H1 (cell line): ENCODE measurements at regions not wholly inside any gene's neighbourhood (a gene's known extent, or its start where the extent isn't known, plus 50 kb on each side); places are given as distances from the start of the nearest gene placed in this dataset.

ENCODE experiments used
- CTCF ChIA-PET: fragments of 300-600 bp; sonication (Branson Sonifier 250); formaldehyde crosslinking; loops from one replicate; lab custom pipeline; 2021; ENCODE audit not compliant: partially characterized antibody; lab: Charles Lee
- POLR2A ChIA-PET: fragments of 300-600 bp; sonication (Branson Sonifier 250); formaldehyde crosslinking; loops from one replicate; lab custom pipeline; 2021; ENCODE audit warnings: inconsistent platforms; ENCODE audit not compliant: partially characterized antibody; lab: Charles Lee
- DNase-seq, 2 experiments: peaks; one replicate each; pipeline versions ENCODE4 v3.0.0 to v3.0.0-alpha.2; 2010 to 2022; ENCODE audit warnings: low spot score in 2 of 2, low read depth in 1 of 2, mixed read lengths in 1 of 2
- FAIRE-seq: peaks from 2 replicates; lab custom pipeline; 2011; peaks lifted over from hg19 to GRCh38; lab: Jason Lieb, UNC
- H2AFZ ChIP-seq: 2 replicates; pipeline ENCODE4 v1.8.1; 2012; ENCODE audit warnings: low read length, inconsistent platforms
- H2AK5ac ChIP-seq: 2 replicates; pipeline ENCODE4 v1.6.1; 2013; ENCODE audit warnings: low read depth, low read length
- H2BK120ac ChIP-seq: replicated peaks from 2 replicates; pipeline ENCODE3; 2013; ENCODE audit warnings: low read depth, low read length, inconsistent platforms
- H2BK12ac ChIP-seq: 2 replicates; pipeline ENCODE4 v1.6.1; 2013; ENCODE audit warnings: low read depth, low read length
- H2BK15ac ChIP-seq: 2 replicates; pipeline ENCODE4 v1.6.1; 2013; ENCODE audit warnings: low read length
- H2BK20ac ChIP-seq: 2 replicates; pipeline ENCODE4 v1.6.1; 2013; ENCODE audit warnings: low read length
- H2BK5ac ChIP-seq: 2 replicates; pipeline ENCODE4 v1.6.1; 2013; ENCODE audit warnings: low read depth, low read length
- H3K14ac ChIP-seq: 2 replicates; pipeline ENCODE4 v1.6.1; 2013; ENCODE audit warnings: inconsistent platforms; ENCODE audit not compliant: insufficient read length
- H3K18ac ChIP-seq: 2 replicates; pipeline ENCODE4 v1.6.1; 2013; ENCODE audit warnings: low read length; ENCODE audit errors: extremely low read depth
- H3K23ac ChIP-seq: 2 replicates; pipeline ENCODE4 v1.6.1; 2013; ENCODE audit warnings: inconsistent platforms; ENCODE audit not compliant: insufficient read length
- H3K23me2 ChIP-seq: 2 replicates; pipeline ENCODE4 v1.6.1; 2013; ENCODE audit warnings: low read depth, low read length
- H3K27ac ChIP-seq: 2 replicates; pipeline ENCODE4 v1.6.1; 2011; ENCODE audit warnings: low read depth, low read length, inconsistent platforms
- H3K27me3 ChIP-seq, 4 experiments: replicated peaks in 1 of 4; 1 replicate in 1 of 4; 2 replicates in 3 of 4; pipeline versions ENCODE4 v1.6.1 to v1.8.1; 2011 to 2013; ENCODE audit warnings: low read length in 3 of 4, mild to moderate bottlenecking in 3 of 4, inconsistent platforms in 2 of 4, mixed read lengths in 2 of 4, moderate library complexity in 1 of 4; ENCODE audit not compliant: control insufficient read depth in 3 of 4, insufficient read depth in 3 of 4; ENCODE audit errors: extremely low read depth in 1 of 4
- H3K36me3 ChIP-seq, 4 experiments: 2 replicates each; pipeline versions ENCODE4 v1.6.1 to v1.8.1; 2011 to 2013; ENCODE audit warnings: mild to moderate bottlenecking in 4 of 4, low read length in 3 of 4, moderate library complexity in 2 of 4, control low read depth in 1 of 4, inconsistent platforms in 1 of 4; ENCODE audit not compliant: insufficient read depth in 4 of 4, control insufficient read depth in 2 of 4
- H3K4ac ChIP-seq: replicated peaks from 2 replicates; pipeline ENCODE3; 2013; ENCODE audit warnings: low read length, low read depth, mixed read lengths, inconsistent platforms; ENCODE audit not compliant: insufficient read length
- H3K4me1 ChIP-seq, 4 experiments: replicated peaks in 1 of 4; 1 replicate in 1 of 4; 2 replicates in 3 of 4; pipeline versions ENCODE4 v1.6.1 to v1.8.1; 2011 to 2013; ENCODE audit warnings: low read length in 3 of 4, inconsistent platforms in 2 of 4, mixed read lengths in 1 of 4; ENCODE audit not compliant: insufficient read depth in 4 of 4, control insufficient read depth in 3 of 4
- H3K4me2 ChIP-seq, 2 experiments: 2 replicates each; pipeline versions ENCODE4 v1.6.1 to v1.8.1; 2011 to 2013; ENCODE audit warnings: low read depth in 2 of 2, low read length in 2 of 2, control low read depth in 1 of 2, inconsistent platforms in 1 of 2, mild to moderate bottlenecking in 1 of 2; ENCODE audit not compliant: insufficient read depth in 1 of 2
- H3K4me3 ChIP-seq, 4 experiments: fragments of 200-600, 300-600 bp in 1 of 4; sonication (generic), shearing (Covaris generic), sonication (Bioruptor Twin) in 1 of 4; 2 replicates each; pipeline versions ENCODE4 v1.5.1 to v1.8.1; 2011 to 2016; ENCODE audit warnings: low read length in 4 of 4, low read depth in 3 of 4, control low read depth in 2 of 4, inconsistent platforms in 2 of 4, mild to moderate bottlenecking in 2 of 4, mixed read lengths in 1 of 4, moderate library complexity in 1 of 4; ENCODE audit not compliant: insufficient read depth in 2 of 4; ENCODE audit errors: extremely low read depth in 1 of 4
- H3K56ac ChIP-seq: replicated peaks from 2 replicates; pipeline ENCODE3; 2013; ENCODE audit warnings: low read depth, mild to moderate bottlenecking, mixed read lengths, low read length, inconsistent platforms; ENCODE audit not compliant: insufficient read length
- H3K79me1 ChIP-seq: 2 replicates; pipeline ENCODE4 v1.6.1; 2013; ENCODE audit warnings: low read depth, low read length, control low read depth
- H3K79me2 ChIP-seq, 2 experiments: 2 replicates each; pipeline versions ENCODE4 v1.6.1 to v1.8.1; 2012 to 2013; ENCODE audit warnings: low read length in 2 of 2, mild to moderate bottlenecking in 2 of 2, inconsistent platforms in 1 of 2; ENCODE audit not compliant: insufficient read depth in 2 of 2, control insufficient read depth in 1 of 2
- H3K9ac ChIP-seq, 4 experiments: replicated peaks in 1 of 4; 1 replicate in 1 of 4; 2 replicates in 3 of 4; pipeline versions ENCODE4 v1.6.1 to v1.8.1; 2011 to 2013; ENCODE audit warnings: low read depth in 3 of 4, low read length in 3 of 4, control low read depth in 2 of 4, mild to moderate bottlenecking in 2 of 4, moderate library complexity in 2 of 4, inconsistent platforms in 1 of 4; ENCODE audit errors: extremely low read depth in 1 of 4
- H3K9me3 ChIP-seq, 2 experiments: 2 replicates each; pipeline versions ENCODE4 v1.6.1 to v1.8.1; 2012 to 2013; ENCODE audit warnings: mild to moderate bottlenecking in 2 of 2, moderate library complexity in 2 of 2, control low read depth in 1 of 2, inconsistent platforms in 1 of 2, low read depth in 1 of 2, low read length in 1 of 2, mixed read lengths in 1 of 2; ENCODE audit not compliant: insufficient read depth in 2 of 2
- H4K20me1 ChIP-seq, 2 experiments: replicated peaks in 1 of 2; 2 replicates each; pipeline versions ENCODE3 to v1.8.1; 2011 to 2013; ENCODE audit warnings: inconsistent platforms in 2 of 2, low read length in 2 of 2, mild to moderate bottlenecking in 1 of 2; ENCODE audit not compliant: insufficient read depth in 2 of 2, control insufficient read depth in 1 of 2
- H4K5ac ChIP-seq: 2 replicates; pipeline ENCODE4 v1.6.1; 2013; ENCODE audit warnings: low read length, low read depth, mixed read lengths, inconsistent platforms; ENCODE audit not compliant: insufficient read length
- H4K8ac ChIP-seq: 2 replicates; pipeline ENCODE4 v1.8.0; 2013; ENCODE audit warnings: mild to moderate bottlenecking, moderate library complexity, low read length, inconsistent platforms; ENCODE audit not compliant: insufficient read depth; ENCODE audit errors: extremely low read depth
- H4K91ac ChIP-seq: replicated peaks from 2 replicates; pipeline ENCODE3; 2013; ENCODE audit warnings: low read length, mixed read lengths, inconsistent platforms; ENCODE audit not compliant: insufficient read length
- ASH2L ChIP-seq: fragments of 200-600, 300-600 bp; sonication (generic); IDR thresholded peaks from one replicate; pipeline ENCODE4 v1.7.1; 2017; ENCODE audit warnings: low read length
- CTBP2 ChIP-seq: IDR thresholded peaks from 2 replicates; pipeline ENCODE4 v1.7.0; 2011; ENCODE audit warnings: borderline replicate concordance, mild to moderate bottlenecking, moderate library complexity, mixed read lengths, low read length; ENCODE audit not compliant: insufficient read depth, insufficient read length
- FOSL1 ChIP-seq: IDR thresholded peaks from 2 replicates; pipeline ENCODE4 v1.6.1; 2011; ENCODE audit warnings: mild to moderate bottlenecking, low read depth, low read length, moderate library complexity; ENCODE audit not compliant: insufficient read depth
- KDM4A ChIP-seq: IDR thresholded peaks from one replicate; pipeline ENCODE4 v1.7.1; 2012; ENCODE audit warnings: low read depth, mild to moderate bottlenecking, moderate library complexity, low read length, inconsistent platforms; ENCODE audit not compliant: severe bottlenecking
- POLR2AphosphoS5 ChIP-seq: IDR thresholded peaks from 2 replicates; pipeline ENCODE4 v1.6.1; 2011; ENCODE audit warnings: low read depth, low read length
- SIN3A ChIP-seq, 2 experiments: IDR thresholded peaks in 1 of 2; conservative IDR thresholded peaks in 1 of 2; 2 replicates each; pipeline ENCODE4 v1.6.1; 2011 to 2012; ENCODE audit warnings: low read length in 2 of 2, improper control_type of control experiment in 1 of 2, low read depth in 1 of 2, mild to moderate bottlenecking in 1 of 2
- SRF ChIP-seq: IDR thresholded peaks from 2 replicates; pipeline ENCODE4 v1.6.1; 2011; ENCODE audit warnings: mild to moderate bottlenecking, low read depth, low read length, moderate library complexity
- ZNF274 ChIP-seq: IDR thresholded peaks from 2 replicates; pipeline ENCODE4 v1.7.0; 2012; ENCODE audit warnings: low read length, borderline replicate concordance; ENCODE audit errors: extremely low read depth
- WGBS, 2 experiments: shearing (Covaris generic) in 1 of 2; methylation state at CpG; one replicate each; pipeline versions ENCODE4 v1.1.6 to v1.1.7; 2013 to 2015; ENCODE audit warnings: low lambda C conversion rate in 2 of 2, mixed read lengths in 2 of 2, inconsistent platforms in 1 of 2, low coverage in 1 of 2, missing lambda C conversion rate in 1 of 2; ENCODE audit not compliant: insufficient replicate concordance in 2 of 2, insufficient coverage in 1 of 2, insufficient read length in 1 of 2; ENCODE audit errors: extremely low coverage in 1 of 2, missing lambda C conversion rate in 1 of 2; 5-methylcytosine and 5-hydroxymethylcytosine counted together

GRCh38 chr2:62567669-62568068, 61.7 kb upstream of the TMEM17 start:
- ChIA-PET CTCF (interaction anchor here (1.1 to 1.4 kb wide), 4 partner anchors 10 to 111 kb away, joined by 3 to 5 read pairs (median 4); no protein-coding TSS in a partner anchor), POLR2A (no interaction called here)
- Histone ChIP-seq H4K91ac (no peak overlapping the region), H2BK5ac (no peak overlapping the region), H2AFZ (no peak overlapping the region), H3K27me3 (peaks cover 0 to 16% (median 9%) of the 10 kb centered on the region in 4 experiments; a peak in 5 of 7 replicates), H4K20me1 (no peaks in the 10 kb centered on the region), H3K4me3 (no peak overlapping the region), H3K23ac (no peak overlapping the region), H3K56ac (no peak overlapping the region), H2BK15ac (no peak overlapping the region), H3K23me2 (peaks cover 6% of the 10 kb centered on the region; the same call in 1 of the 2 replicates), H3K9ac (no peak overlapping the region), H2BK12ac (no peak overlapping the region), H3K36me3 (no peaks in the 10 kb centered on the region), H3K4me2 (no peak overlapping the region), H3K79me1 (no peaks in the 10 kb centered on the region), H3K27ac (no peak overlapping the region), H3K9me3 (no peaks in the 10 kb centered on the region), H2BK120ac (no peak overlapping the region), H2AK5ac (no peak overlapping the region), H3K4me1 (peaks cover 0 to 9% (median 3%) of the 10 kb centered on the region in 4 experiments; a peak in 6 of 7 replicates), H3K4ac (no peak overlapping the region), H3K79me2 (no peaks in the 10 kb centered on the region), H4K5ac (no peak overlapping the region), H2BK20ac (no peak overlapping the region), H3K18ac (no peak overlapping the region), H3K14ac (no peak overlapping the region), H4K8ac (no peak overlapping the region)
- TF ChIP-seq SIN3A (conservative IDR thresholded peaks at IDR 0.05 in 1 of 2, IDR thresholded peaks at IDR 0.05 in 1 of 2; ENCODE audit: low read depth in 1 of 2, low read length in 2 of 2) (no peak), KDM4A (no peak), POLR2AphosphoS5 (no peak), ASH2L (no peak), ZNF274 (no peak), SRF (no peak), FOSL1 (no peak), CTBP2 (no peak)
- FAIRE-seq (no peak), DNase-seq (no peak)
- WGBS, 2 experiments, result 89% methylated on average over 2 of the region's 2 CpGs; no CpG with 5 or more reads in 1 of the 2 experiments
